ENCODE measurements at regions not wholly inside any gene's neighbourhood (a gene's known extent, or its start where the extent isn't known, plus 50 kb on each side); places are given as distances from the start of the nearest gene placed in this dataset.

DNA sequence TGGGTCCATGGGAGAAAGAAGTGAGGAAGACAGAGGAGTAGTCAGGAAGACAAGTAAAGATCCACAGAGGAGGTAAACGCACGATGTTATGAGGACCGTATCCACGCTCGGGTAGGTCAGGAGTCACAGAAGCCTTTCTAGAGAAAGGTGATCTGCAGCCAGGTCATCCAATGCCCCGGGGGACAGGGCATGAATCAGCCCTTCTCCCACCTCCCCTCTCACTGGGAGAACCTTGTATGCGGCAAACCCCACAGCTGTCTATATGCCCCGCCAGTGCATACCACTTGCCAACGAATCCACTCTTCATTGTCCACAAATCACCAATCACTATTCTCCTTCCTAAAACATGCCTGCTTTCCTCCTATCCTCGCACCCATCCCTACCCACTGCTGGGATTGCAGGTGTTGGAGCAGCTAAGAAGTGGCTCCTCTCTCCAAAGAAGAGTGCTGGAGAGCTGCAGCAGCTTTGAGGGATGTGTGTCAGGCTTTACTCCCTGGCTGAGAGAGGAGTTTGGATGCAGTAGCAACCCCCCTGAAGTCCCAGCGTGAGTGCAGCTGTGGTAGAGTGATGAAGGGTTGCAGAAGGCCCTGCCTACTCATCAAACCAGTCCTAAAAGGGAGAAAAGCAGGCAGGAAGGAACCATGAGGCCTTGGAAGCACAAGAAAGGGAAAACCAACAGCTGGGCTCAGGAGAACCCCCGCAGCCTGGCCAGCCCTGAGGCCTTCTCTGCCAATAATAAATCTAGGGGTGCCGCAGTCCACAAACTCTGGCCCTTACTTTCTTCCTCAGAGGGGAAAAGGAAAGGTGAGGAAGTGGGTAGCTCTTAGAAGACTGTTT, 102.2 kb upstream of the GADD45A start:
- TF ChIP-seq POLR2A (IDR thresholded peaks at IDR 0.05; ENCODE audit: low read depth, low read length) (no peak), TAF1 (IDR thresholded peaks at IDR 0.05; ENCODE audit: low read depth, low read length) (no peak), POLR2AphosphoS5 (IDR thresholded peaks at IDR 0.05; ENCODE audit: low read depth, low read length) (no peak), SPI1 (IDR thresholded peaks at IDR 0.05; ENCODE audit: low read depth, low read length) (no peak), PAX5 (IDR thresholded peaks at IDR 0.05; ENCODE audit: insufficient read depth, low read length, severe bottlenecking) (no peak)

All from GM12891 (cell line).